GM18951 (cell line): ENCODE measurements at regions not wholly inside any gene's neighbourhood (a gene's known extent, or its start where the extent isn't known, plus 50 kb on each side); places are given as distances from the start of the nearest gene placed in this dataset.

Experiments used
- POLR2A ChIP-seq: IDR thresholded peaks from 4 replicates; pipeline ENCODE4 v1.6.1; 2011; ENCODE audit warnings: mild to moderate bottlenecking; ENCODE audit not compliant: insufficient read length, insufficient read depth; ENCODE audit errors: extremely low read depth
- in situ Hi-C: fragments of 300-500 bp; cut with MboI; formaldehyde crosslinking; loops from one replicate; pipeline ENCODE4 v1.12.0; 2022; ENCODE audit warnings: low sequenced_read_pairs, mixed read lengths, inconsistent platforms; ENCODE audit not compliant: unreplicated experiment

GRCh38 chr18:61277808-61278207, 55.4 kb upstream of the CDH20 start:
- TF ChIP-seq POLR2A, result no peak
- in situ Hi-C loops, result no loop called here

GRCh38 chr18:61281431-61281830, 51.8 kb upstream of the CDH20 start:
- in situ Hi-C loops, result no loop called here
- no peak for TF ChIP-seq POLR2A

GRCh38 chr18:61282926-61283325, 50.3 kb upstream of the CDH20 start:
- in situ Hi-C loops, result no loop called here
- TF ChIP-seq POLR2A, result no peak
